Pulmonary artery endothelial cell (primary cell): ENCODE measurements at regions not wholly inside any gene's neighbourhood (a gene's known extent, or its start where the extent isn't known, plus 50 kb on each side); places are given as distances from the start of the nearest gene placed in this dataset.

Source experiments
- DNase-seq: peaks from one replicate; pipeline ENCODE4 v3.0.0-alpha.2; 2011; ENCODE audit warnings: low read depth, low spot score

DNA sequence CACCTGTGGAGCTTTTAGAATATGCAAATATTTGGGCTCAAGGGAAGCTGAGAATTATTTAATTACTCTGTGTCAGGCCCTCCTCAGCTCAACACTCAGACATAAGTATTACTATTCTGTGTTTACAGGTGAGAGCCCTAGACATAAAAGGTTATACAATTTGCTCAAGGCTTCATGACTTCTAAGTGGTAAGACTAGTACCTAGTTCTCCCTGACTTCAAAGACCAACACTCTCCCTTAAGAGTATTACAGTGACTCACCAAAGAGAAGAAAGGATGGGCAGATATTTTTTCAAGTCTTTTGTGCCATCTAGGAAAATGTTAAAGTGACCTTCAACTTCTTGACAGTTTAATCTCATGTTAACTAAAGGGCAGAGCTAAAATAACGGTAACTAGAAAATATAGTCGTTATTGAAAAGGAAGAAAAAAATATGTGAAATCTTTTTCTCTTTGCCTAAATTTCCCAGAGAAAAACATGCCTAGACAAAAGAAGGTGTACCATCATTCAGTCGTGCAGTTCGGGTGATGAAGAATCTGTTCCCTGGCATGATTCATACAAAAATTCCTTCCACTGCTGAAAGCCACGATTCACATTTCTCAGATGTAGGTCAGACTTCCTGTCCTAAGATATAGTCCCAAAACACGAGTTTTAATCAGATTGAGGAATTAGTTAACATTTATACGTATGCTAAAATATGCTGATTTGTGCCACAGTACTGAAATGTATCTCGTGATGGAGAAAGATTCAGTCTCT lies 849.1 kb upstream of the API5 start:
- no peak for DNase-seq

DNA sequence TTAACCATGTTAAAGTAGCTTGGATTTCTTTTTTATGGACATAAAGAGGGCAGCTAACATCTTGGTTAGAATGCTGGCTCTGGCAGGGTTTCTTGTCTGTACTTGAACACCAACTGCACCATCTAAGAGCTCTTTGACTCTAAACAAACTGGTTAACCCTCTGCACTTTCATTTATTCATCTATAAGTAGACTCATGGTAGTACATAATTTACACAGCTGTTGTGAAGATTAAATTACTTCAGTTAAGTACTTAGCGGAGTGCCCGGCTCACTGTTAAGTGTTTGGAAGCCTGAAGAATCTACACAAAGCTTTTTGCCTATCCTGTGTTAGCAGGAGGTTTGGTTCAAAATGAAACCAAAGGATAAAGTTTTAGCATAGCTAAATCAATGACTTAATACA lies 846.2 kb upstream of the API5 start:
- no peak for DNase-seq

DNA sequence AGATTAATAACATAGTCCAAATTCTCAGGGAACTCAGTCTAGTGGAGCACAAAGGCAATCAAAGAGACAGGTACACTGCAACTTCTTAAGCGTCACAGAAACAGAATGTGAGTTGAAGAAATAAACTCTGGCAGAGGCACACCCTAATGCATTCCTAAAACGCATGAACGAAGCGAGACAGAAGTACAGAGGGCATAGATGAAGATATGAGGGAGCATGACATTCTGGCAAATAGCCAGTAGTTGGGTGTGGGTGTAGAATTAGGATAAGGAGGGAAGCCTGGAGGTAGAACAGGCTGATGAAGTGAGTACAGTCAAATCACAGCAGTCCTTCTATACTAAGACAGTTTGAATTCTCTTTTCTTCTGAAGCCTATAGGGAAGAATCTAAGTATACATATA lies 838.7 kb upstream of the API5 start:
- DNase-seq = no peak

DNA sequence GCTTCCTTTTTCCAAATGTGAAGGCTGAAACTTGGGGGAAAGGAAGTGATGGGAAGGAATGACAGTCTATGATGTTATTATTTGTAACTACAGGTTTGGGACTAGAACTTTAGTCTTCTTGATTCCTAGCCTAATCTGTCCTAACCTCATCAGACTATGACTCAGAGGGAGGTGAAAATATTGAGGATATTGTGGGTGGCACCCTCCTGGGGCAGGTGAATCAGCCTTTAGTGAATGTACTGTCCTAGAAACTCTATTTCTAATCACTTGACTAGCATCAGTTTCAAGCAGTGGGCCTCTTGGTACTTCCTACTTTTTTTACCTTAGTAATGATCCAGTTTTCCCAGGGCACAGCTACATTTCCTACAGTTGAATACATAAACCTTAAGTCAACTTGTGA lies 829.0 kb upstream of the API5 start:
- no peak for DNase-seq

DNA sequence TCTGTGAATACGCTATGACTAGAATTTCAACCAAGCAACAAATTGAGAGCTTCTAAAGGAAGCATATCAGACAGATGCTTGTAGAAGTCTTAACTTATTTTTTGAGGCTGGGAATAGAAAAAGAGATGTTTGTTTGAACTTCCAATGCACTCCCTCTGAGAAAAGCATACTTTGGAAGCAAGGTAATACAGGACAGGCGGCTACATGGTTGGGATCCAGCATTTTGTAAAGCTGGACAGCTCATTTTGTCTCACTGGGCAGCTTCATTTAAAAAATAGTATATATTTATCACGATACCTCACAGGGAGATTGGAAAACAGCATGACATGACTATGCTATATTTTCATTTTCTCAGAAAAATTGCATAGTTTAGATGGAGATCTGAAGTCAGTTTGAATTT lies 821.3 kb upstream of the API5 start:
- DNase-seq = no peak

DNA sequence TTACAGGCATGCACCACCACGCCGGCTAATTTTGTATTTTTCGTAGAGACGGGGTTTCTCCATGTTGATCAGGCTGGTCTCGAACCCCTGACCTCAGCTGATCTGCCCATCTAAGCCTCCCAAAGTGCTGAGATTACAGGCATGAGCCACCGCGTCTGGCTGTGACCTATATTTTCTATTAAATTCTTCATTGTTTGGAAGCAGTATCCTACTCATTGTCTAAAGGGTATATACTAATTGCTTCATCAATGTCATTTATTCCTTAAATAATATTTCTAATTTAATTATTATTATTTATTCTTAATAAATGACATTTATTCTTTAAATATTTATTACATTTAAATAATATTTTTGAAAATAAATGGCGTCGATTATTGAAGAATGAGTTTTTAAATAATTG lies 817.3 kb upstream of the API5 start:
- no peak for DNase-seq

DNA sequence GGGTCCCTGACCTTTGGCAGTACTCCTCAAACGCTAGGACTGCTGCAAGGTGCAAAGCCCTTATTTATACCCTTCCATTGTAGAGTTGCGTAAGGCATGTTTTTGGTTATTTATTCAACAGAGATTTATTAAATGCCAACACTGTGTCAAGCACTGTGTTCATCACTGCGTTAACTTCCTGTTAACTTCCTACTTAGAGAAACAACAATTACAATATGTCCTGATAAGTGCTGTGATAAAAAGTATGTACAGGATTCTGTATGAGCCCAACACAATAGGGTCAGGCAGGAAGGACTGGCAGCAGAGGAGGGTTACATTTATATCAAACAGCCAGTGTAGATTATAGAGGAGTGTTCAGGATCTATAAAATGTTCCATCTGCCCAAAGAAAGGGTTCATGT lies 812.8 kb upstream of the API5 start:
- no peak for DNase-seq

DNA sequence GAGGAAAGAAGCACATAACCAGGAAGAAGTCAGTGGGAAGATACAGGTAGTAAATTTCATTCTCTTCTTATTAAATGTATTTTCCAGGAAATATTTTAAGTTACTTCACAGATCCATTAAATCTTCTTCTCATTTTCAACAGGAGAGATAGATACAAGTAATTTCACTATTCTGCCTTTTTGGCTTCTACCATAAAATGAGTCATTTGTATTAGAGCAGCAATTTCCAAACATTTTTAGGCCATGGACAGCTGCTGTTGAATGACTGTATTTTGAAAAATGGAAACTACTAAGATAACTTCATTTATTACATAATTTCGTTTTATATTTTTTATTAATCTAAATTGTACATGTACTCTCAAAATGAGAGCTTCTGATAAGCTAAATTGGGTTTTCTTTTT lies 809.6 kb upstream of the API5 start:
- no peak for DNase-seq

DNA sequence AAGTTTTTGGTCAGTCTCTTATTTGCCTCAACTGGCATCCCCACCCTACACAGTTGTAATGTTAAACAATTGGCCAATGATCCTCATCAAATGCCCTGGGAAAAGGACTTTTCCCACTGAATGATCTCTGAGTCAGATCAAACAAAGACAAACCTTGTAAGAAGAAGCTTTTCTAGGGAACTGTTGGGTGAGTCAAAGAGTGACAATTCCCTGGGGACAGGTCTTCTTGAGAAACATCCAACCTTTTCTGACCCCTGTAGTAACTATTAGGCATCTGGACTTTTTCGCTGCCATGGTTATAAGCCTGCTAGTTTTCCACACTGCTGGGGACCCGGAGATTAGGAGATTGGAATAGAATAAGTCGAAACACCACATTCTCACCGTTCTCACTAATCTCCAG lies 789.8 kb upstream of the API5 start:
- no peak for DNase-seq

DNA sequence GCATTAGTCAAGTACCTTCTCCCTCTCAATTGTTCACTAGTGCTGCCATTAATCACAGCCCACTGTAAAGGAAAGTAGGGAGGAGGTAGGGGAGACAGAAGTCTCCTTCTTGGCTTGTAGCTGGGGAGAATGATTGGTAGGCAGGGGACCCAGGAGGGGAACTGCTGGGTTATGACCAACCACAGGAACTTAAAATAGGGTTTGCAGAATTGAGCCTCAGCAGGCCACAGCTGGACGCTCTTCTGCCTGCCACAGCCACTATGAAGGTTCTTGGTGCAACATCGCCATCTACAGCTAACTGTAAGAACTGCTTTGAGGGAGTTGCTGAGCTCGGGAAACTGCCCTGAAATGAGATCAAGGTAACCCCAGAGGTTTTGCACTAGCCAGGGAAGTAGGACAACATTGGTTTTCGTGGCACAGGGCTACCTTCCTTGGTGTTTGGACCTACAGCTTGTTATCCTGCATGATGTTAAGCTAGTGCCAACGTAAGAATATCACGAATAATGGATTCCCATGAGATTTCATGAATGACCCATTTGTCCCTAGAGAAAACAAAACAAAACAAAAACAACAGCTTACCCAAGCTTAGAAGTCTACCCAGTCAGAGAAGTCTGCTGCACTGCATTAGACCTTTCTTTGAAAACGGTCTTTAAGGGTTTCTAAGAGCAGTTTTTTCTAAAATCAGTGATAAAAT lies 787.1 kb upstream of the API5 start:
- no peak for DNase-seq

DNA sequence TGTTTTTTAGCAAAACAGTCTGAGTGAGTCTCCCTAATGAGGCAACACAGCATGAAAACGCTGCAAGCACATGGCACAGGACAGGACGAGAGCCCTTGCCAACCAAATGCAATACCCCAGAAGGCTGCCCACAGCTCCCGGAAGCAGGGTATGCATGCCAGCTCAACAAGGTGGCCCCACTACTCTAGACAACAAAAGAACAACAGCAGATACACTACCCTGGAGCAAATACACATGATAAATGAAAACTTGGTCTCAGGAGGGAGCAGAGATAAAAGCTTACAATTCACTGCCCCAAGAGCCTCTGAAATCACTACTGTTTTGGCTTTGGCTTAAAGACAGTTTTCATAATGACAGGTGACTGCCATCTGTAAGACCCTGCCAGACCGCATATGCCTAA lies 785.4 kb upstream of the API5 start:
- no peak for DNase-seq

DNA sequence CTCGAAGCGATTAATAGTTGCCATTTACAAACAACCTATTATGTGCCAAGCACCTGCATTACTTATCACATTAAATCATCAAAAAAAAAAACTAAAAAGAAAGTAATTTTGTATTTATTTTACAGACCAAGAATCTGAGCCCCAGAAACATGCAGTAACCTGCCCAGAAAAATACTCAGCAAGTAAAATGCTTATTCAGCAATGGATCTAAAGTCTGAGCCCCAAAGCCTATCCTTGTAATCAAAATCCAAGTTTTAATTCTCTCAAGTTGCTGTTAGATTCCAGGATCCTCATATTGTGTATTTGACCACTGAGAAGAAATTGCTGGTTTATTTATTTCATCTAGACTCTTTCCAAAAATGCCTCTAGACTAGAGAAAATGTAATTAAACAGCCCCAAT lies 783.3 kb upstream of the API5 start:
- no peak for DNase-seq

DNA sequence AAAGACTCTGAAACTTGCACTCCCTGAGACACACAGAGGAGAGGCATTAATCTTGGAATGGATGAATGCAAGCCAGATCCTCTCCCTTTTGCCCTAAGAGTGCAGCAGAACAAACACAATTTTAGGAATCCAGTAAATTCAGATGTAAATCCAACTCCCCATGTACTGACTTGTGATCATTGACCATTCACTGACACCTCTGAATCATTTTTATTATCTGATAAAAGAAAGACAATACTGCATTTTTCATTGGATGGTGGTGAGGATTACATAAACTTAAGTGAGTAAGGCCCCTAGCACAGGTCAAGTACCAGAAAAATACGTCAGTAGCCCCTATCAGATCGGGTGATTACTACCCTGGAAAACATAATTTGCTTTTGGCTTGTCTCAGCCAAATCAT lies 782.9 kb upstream of the API5 start:
- no peak for DNase-seq

DNA sequence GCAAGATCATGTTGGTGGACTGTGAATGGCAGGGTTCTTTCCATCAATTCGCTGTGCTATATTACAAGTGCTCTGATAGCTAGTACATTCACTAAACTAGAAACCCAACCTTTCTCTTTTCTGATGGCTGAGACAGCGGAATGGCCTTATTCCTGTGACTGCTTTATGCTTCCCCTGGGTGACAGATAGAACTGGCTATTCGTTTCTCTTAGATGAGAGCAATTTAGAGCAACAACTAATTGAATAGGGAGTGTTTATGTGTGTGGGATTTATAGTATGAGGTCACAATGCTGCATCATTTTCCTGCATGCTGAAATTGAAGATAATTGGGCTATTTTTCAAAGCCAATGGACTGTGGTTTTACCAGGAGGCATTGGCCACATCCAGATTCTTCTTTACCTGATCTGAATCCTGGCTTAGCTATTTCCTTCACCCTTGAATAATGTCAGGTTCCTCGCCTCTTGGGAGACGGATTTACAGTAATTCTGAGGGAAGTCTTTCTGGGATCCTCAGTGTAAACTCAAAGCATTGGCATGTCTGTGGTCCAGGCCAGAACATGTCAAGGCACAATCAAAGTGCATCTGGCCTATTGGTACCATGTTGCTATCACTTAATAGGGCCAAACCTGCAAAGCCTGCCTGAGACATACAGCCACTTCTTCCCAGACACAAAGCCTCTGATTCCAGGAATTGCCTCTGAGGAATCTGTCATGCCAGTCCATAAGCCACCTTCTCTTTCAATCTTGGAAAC lies 775.0 kb upstream of the API5 start:
- no peak for DNase-seq

DNA sequence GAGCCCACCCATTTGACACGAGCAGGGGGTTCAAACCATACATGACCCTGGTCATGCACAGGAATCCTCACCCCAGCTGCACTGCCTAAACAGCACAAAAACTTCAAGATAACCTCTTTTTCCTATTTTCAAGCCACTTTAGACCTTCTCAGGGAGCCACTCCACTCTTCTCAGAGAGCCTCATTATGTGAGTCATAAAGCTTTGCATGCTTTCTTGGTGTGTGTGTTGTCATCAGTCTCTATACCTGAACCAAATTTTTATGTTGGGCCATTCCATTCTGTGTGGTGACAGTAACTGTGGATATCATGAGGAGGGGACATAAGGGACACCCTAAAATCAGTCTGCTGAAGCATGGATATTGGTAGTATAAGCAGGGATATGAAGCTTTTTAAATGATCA lies 769.5 kb upstream of the API5 start:
- no peak for DNase-seq

DNA sequence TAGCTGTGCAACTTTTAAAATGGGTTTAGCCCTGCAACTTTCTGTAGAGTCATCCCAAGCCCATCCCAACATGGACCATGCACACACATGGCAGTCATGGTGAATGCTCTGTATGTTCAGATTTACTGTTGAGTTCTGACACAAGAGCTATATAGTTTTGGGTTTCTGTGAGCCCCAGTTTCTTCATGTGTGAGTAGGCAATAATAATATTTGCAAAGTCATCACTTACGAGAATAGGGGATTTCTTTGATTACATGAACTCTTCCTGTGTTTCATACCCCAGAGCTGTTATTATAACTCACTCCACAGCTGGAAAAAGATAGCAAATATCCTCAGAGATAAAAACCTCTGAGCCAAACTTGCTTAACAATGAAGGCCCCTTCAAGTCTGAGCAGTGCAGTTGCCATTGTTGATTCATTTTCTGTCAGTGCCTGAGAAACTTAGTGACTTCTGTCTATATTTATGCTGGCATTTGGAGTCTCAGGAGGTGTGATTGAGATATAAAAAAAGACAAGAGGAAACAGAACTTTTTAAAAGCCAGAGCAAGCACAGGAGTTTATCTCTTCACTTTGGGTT lies 767.9 kb upstream of the API5 start:
- no peak for DNase-seq

DNA sequence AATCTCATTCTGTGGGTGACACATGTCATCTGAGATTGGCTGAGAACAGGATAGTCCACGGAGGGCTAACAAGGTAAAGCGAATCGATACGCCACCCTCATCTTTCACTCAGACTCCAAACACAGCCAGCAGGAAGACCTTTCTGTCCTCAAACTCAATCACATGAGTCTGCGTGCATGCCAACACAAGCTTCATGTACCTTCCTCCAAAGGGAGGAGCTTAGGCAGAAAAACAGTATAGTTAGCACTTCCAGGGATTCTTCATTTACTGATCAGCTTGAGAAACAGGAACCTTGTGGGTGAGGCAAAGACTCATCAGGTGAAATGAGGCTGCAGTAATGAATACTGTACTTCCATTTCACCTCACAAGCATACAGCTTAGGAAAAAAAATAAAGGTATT lies 767.1 kb upstream of the API5 start:
- no peak for DNase-seq

DNA sequence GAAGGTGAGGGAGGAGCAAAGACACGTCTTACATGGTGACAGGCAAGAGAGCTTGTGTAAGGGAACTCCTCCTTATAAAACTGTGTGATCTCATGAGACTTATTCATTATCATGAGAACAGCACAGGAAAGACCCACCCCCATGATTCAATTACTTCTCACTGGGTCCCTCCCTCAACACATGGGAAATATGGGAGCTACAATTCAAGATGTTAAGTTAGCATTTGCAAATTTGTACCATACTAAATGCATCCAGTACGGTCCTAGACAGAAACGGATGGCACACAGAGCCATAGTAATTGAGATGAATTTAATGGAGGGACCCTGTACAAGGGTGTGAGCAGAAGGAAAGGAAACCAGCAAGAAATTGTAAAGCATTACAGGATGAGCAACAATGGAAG lies 765.8 kb upstream of the API5 start:
- no peak for DNase-seq

DNA sequence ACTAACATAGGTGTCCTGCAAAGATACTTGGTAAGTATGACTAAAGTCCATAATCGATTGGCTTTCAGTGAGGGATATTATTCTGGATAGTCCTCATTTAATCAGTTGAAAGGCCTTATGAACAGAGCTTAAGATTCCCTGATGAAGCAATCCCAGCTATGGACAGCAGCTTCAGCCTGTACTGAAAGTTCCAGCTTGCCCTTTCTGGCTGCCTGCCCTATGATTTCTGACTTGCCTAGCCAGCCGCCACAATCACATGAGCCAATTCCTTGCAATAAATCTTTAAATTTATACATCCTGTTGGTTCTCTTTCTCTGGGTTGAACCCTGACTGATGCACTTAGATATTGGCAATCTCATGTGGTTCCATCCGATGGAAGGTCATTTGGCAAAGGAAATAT lies 759.0 kb upstream of the API5 start:
- no peak for DNase-seq

DNA sequence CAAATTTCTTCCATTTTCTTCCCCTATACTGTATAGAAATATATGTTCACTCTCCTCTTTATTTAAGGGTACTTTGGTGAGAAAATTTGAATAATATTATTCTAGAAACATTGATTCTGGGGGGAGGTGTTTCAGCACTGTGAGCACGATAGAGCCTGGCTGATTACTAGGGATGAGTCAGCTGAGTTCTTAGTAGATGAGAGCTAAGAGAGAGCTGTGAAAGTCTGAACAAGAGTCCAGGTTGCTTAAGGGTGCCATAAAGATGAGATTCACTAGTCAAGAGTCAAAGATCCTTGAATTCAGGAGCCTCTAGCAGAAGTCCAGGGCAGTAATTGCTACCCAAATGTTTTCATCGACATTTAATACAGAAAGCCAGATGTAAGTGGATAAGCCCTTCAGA lies 756.6 kb upstream of the API5 start:
- DNase-seq = no peak

DNA sequence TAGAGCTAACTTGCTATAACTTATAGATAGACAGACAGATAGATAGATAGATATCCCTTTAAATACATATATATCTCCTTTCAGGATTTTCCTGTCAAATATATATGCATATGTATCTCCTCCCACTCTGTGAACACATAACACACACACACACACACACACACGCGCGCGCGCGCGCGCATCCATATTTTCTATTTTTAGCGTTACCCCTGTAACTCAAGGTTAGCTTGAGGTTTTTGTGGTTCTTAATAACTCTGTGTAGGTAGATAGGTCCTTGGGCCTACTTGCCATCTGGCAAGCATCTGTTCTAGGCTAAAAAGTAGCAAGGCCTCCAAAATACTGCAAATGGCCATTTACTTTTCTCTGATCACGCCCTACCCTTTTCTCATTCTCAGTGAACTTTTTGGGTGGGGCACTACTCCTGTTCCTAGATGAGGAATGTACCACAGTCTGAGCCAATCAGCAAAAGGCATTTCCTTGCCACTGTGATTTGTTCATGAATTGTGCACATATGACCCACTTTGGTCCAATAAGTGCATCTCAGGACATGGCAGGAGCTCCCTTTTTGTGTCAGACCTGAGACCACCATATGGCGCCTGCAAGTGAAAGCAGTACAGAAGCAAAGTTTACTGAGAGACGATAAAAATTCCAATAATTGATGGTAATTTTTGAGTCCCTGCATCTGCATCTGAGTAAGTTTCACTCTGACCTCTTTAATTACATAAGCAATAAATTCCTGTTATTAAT lies 740.5 kb upstream of the API5 start:
- no peak for DNase-seq
